SK-N-SH (cell line): ENCODE measurements at regions not wholly inside any gene's neighbourhood (a gene's known extent, or its start where the extent isn't known, plus 50 kb on each side); places are given as distances from the start of the nearest gene placed in this dataset.

ENCODE experiments used
- ELF1 ChIP-seq: IDR thresholded peaks from 2 replicates; pipeline ENCODE4 v1.4.0; 2012
- FOXJ3 ChIP-seq: sonication (generic); formaldehyde crosslinking; IDR thresholded peaks from 2 replicates; pipeline ENCODE4 v1.5.1; 2020; ENCODE audit warnings: mild to moderate bottlenecking, missing genetic modification reagents
- RAD21 ChIP-seq: IDR thresholded peaks from 2 replicates; pipeline ENCODE4 v1.6.1; 2012; ENCODE audit warnings: mild to moderate bottlenecking, low read length
- TF ChIP-seq, protein P1 (sequence below): IDR thresholded peaks from 2 replicates; pipeline ENCODE4 v1.4.0; 2012; ENCODE audit warnings: low read depth, borderline replicate concordance
- TF ChIP-seq, protein P2 (sequence below): fragments of 200-600 bp; sonication (generic); IDR thresholded peaks from 2 replicates; pipeline ENCODE4 v1.6.1; 2017; ENCODE audit warnings: antibody characterized with exemption, mild to moderate bottlenecking, moderate library complexity

DNA sequence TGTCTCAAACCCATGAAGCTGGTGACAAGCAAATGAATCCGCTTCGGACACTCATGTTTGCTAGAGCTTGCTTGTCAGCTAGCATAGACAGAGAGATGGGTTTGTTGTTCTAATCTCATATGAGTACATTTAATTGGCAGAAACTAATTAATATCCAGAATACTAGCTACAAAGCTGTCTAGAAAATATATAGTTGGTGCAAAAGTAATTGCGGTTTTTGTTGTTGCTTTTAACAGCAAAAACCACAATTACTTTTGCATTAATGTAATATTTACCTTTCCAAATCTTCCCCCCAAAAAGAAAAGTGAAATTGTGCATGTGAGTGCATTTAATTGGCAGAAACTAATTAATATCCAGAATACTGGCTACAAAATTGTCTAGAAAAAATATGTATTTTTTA, 1115.2 kb downstream of the TDRD15 start:
- TF ChIP-seq, protein P1, sequence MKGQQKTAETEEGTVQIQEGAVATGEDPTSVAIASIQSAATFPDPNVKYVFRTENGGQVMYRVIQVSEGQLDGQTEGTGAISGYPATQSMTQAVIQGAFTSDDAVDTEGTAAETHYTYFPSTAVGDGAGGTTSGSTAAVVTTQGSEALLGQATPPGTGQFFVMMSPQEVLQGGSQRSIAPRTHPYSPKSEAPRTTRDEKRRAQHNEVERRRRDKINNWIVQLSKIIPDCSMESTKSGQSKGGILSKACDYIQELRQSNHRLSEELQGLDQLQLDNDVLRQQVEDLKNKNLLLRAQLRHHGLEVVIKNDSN, result no peak
- TF ChIP-seq, protein P2, sequence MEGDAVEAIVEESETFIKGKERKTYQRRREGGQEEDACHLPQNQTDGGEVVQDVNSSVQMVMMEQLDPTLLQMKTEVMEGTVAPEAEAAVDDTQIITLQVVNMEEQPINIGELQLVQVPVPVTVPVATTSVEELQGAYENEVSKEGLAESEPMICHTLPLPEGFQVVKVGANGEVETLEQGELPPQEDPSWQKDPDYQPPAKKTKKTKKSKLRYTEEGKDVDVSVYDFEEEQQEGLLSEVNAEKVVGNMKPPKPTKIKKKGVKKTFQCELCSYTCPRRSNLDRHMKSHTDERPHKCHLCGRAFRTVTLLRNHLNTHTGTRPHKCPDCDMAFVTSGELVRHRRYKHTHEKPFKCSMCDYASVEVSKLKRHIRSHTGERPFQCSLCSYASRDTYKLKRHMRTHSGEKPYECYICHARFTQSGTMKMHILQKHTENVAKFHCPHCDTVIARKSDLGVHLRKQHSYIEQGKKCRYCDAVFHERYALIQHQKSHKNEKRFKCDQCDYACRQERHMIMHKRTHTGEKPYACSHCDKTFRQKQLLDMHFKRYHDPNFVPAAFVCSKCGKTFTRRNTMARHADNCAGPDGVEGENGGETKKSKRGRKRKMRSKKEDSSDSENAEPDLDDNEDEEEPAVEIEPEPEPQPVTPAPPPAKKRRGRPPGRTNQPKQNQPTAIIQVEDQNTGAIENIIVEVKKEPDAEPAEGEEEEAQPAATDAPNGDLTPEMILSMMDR, result no peak
- no peak for TF ChIP-seq FOXJ3
- no peak for TF ChIP-seq ELF1
- TF ChIP-seq RAD21, result no peak
